RWPE2 (cell line): ENCODE measurements at regions not wholly inside any gene's neighbourhood (a gene's known extent, or its start where the extent isn't known, plus 50 kb on each side); places are given as distances from the start of the nearest gene placed in this dataset.
"Not testable (repeated sequence)": the region's sequence is repeated elsewhere in the genome, so short reads cannot be mapped to it uniquely, and the experiment has no call there.

Experiments used
- ATAC-seq: fragments of 200-7000 bp; cut with Tn5 transposase; 3 replicates; pipeline ENCODE4 v1.9.1; 2021; ENCODE audit warnings: low read depth
- DNase-seq: peaks from one replicate; pipeline ENCODE4 v3.0.0-alpha.2; 2020; ENCODE audit warnings: low spot score
- H3K27ac ChIP-seq: fragments of 450-650 bp; 2 replicates; pipeline ENCODE4 v1.5.1; 2017; ENCODE audit warnings: mild to moderate bottlenecking; ENCODE audit not compliant: poor library complexity, severe bottlenecking
- H3K27me3 ChIP-seq: fragments of 250-450 bp; sonication (Bioruptor Pico); 2 replicates; pipeline ENCODE4 v1.5.1; 2021; ENCODE audit warnings: mild to moderate bottlenecking, moderate library complexity; ENCODE audit not compliant: insufficient read depth, poor library complexity, severe bottlenecking
- H3K36me3 ChIP-seq: fragments of 250-450 bp; sonication (Bioruptor Pico); 2 replicates; pipeline ENCODE4 v1.5.1; 2020; ENCODE audit warnings: low read depth, mild to moderate bottlenecking, moderate library complexity
- H3K4me1 ChIP-seq: fragments of 250-450 bp; sonication (Bioruptor Pico); 2 replicates; pipeline ENCODE4 v1.5.1; 2021; ENCODE audit warnings: mild to moderate bottlenecking, moderate library complexity; ENCODE audit not compliant: insufficient read depth, poor library complexity, severe bottlenecking
- H3K4me3 ChIP-seq: fragments of 250-450 bp; sonication (Bioruptor Pico); 2 replicates; pipeline ENCODE4 v1.5.1; 2021; ENCODE audit warnings: mild to moderate bottlenecking, moderate library complexity; ENCODE audit not compliant: severe bottlenecking
- H3K9me3 ChIP-seq: fragments of 250-450 bp; sonication (Bioruptor Pico); 2 replicates; pipeline ENCODE4 v1.5.1; 2021; ENCODE audit warnings: mild to moderate bottlenecking, moderate library complexity; ENCODE audit not compliant: severe bottlenecking
- CTCF ChIP-seq: fragments of 450-650 bp; IDR thresholded peaks from one replicate; pipeline ENCODE4 v1.5.1; 2017; ENCODE audit warnings: mild to moderate bottlenecking, moderate library complexity; ENCODE audit not compliant: poor library complexity, severe bottlenecking

- no peak for ATAC-seq
- no peak for DNase-seq
Observed at GRCh38 chr2:224217962-224218347, 178.9 kb upstream of the SERPINE2 start.

GRCh38 chr2:224217233-224217961 is 178.3 kb upstream of the SERPINE2 start:
- Histone ChIP-seq H3K9me3 (no peaks in the 10 kb centered on the region), H3K36me3 (no peaks in the 10 kb centered on the region), H3K27me3 (no peaks in the 10 kb centered on the region), H3K4me3 (no peak overlapping the region), H3K27ac (no peak overlapping the region), H3K4me1 (peaks cover 23% of the 10 kb centered on the region)
- ATAC-seq (no peak), DNase-seq (no peak)
- no peak for TF ChIP-seq CTCF

More at GRCh38 chr2:224217962-224218347, 178.9 kb upstream of the SERPINE2 start:
- Histone ChIP-seq H3K4me1 (peaks cover 25% of the 10 kb centered on the region), H3K9me3 (no peaks in the 10 kb centered on the region), H3K4me3 (no peak overlapping the region), H3K36me3 (no peaks in the 10 kb centered on the region), H3K27me3 (no peaks in the 10 kb centered on the region), H3K27ac (no peak overlapping the region)
- TF ChIP-seq CTCF: no peak

GRCh38 chr2:224215611-224216010 is 176.5 kb upstream of the SERPINE2 start:
- not testable (repeated sequence) for ATAC-seq, H3K36me3 ChIP-seq, DNase-seq, H3K27ac ChIP-seq, H3K4me1 ChIP-seq, H3K9me3 ChIP-seq, H3K27me3 ChIP-seq, H3K4me3 ChIP-seq

- DNase-seq: no peak
- ATAC-seq: no peak
- TF ChIP-seq CTCF: no peak
- Histone ChIP-seq H3K4me3 (no peak overlapping the region), H3K27me3 (no peaks in the 10 kb centered on the region), H3K36me3 (no peaks in the 10 kb centered on the region), H3K9me3 (no peaks in the 10 kb centered on the region), H3K27ac (no peak overlapping the region), H3K4me1 (no peaks in the 10 kb centered on the region)
Observed at GRCh38 chr2:224213396-224213795, 174.3 kb upstream of the SERPINE2 start.

GRCh38 chr2:224211791-224212190 is 172.7 kb upstream of the SERPINE2 start:
- TF ChIP-seq CTCF: no peak
- Histone ChIP-seq H3K4me1 (no peaks in the 10 kb centered on the region), H3K9me3 (no peaks in the 10 kb centered on the region), H3K4me3 (no peak overlapping the region), H3K27ac (no peak overlapping the region), H3K27me3 (no peaks in the 10 kb centered on the region), H3K36me3 (no peaks in the 10 kb centered on the region)
- ATAC-seq (no peak), DNase-seq (no peak)
